GM12891 (cell line): ENCODE measurements at regions not wholly inside any gene's neighbourhood (a gene's known extent, or its start where the extent isn't known, plus 50 kb on each side); places are given as distances from the start of the nearest gene placed in this dataset.

Source experiments
- PAX5 ChIP-seq: IDR thresholded peaks from 2 replicates; pipeline ENCODE4 v1.6.1; 2011; ENCODE audit warnings: low read length, moderate library complexity, mild to moderate bottlenecking; ENCODE audit not compliant: insufficient read depth, severe bottlenecking
- POLR2A ChIP-seq: IDR thresholded peaks from 2 replicates; pipeline ENCODE4 v1.6.1; 2011; ENCODE audit warnings: low read depth, low read length, control low read depth
- POLR2AphosphoS5 ChIP-seq: IDR thresholded peaks from 2 replicates; pipeline ENCODE4 v1.6.1; 2011; ENCODE audit warnings: low read depth, low read length, control low read depth
- SPI1 ChIP-seq: IDR thresholded peaks from 2 replicates; pipeline ENCODE4 v1.6.1; 2011; ENCODE audit warnings: low read depth, low read length, control low read depth
- TAF1 ChIP-seq: IDR thresholded peaks from 2 replicates; pipeline ENCODE4 v1.6.1; 2011; ENCODE audit warnings: low read depth, low read length, control low read depth

DNA sequence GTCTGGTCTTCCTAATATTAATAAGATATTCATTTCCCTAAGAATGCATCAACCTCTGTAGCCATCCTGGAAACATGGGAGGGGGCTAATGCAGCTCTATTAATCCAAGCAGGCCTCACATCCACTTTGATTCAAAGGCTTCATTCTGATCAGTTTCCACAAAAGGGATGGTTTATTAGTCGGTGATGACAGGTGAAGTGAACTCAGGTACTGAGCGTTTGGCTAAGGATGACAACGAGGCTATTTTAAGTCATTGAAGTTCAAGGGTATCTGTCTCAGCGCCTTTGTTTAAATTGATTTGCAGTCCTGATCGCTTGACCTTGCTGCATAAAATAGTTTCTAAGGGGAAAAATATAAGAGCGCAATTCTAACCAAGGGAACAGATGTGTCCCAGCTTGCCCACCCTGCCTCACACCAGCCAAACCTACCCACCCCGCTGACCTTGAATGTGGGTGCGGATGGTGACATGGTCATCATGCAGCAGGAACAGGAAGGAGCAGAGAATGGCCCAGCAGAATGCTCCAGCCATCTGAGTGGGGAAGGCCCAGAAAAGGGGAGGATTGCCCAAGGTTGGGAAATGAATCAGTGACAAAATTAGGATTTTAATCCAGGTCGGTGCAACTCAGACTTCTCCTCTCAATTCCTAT lies 70.5 kb upstream of the ZNF618 start:
- TF ChIP-seq SPI1 (no peak), POLR2A (no peak), POLR2AphosphoS5 (no peak), TAF1 (no peak), PAX5 (no peak)
